NB4 (cell line): ENCODE measurements at regions not wholly inside any gene's neighbourhood (a gene's known extent, or its start where the extent isn't known, plus 50 kb on each side); places are given as distances from the start of the nearest gene placed in this dataset.

Source experiments
- DNase-seq: peaks from one replicate; pipeline ENCODE4 v3.0.0; 2010; ENCODE audit warnings: low read depth
- H3K4me3 ChIP-seq: one replicate; pipeline ENCODE4 v1.5.1; 2011; ENCODE audit warnings: mild to moderate bottlenecking, low read depth, low read length, moderate library complexity
- CTCF ChIP-seq: IDR thresholded peaks from one replicate; pipeline ENCODE4 v1.5.1; 2012; ENCODE audit warnings: low read depth, low read length
- MAX ChIP-seq: IDR thresholded peaks from 2 replicates; pipeline ENCODE4 v1.6.1; 2011; ENCODE audit warnings: low read depth, low read length
- MYC ChIP-seq: IDR thresholded peaks from 2 replicates; pipeline ENCODE4 v1.6.1; 2011; ENCODE audit warnings: low read depth, low read length
- POLR2A ChIP-seq: IDR thresholded peaks from 2 replicates; pipeline ENCODE4 v1.6.1; 2011; ENCODE audit warnings: mild to moderate bottlenecking; ENCODE audit not compliant: insufficient read length; ENCODE audit errors: extremely low read depth

GRCh38 chr5:2686321-2687124 lies 65.0 kb downstream of the IRX2 start:
- TF ChIP-seq MYC (no peak), POLR2A (no peak), CTCF (no peak), MAX (no peak)
- DNase-seq, result no peak
- H3K4me3 ChIP-seq, result no peak overlapping the region

- H3K4me3 ChIP-seq, result no peak overlapping the region
- TF ChIP-seq MYC (no peak), POLR2A (no peak), MAX (no peak), CTCF (no peak)
- DNase-seq, result no peak
These were observed 65.7 kb downstream of the IRX2 start for GRCh38 chr5:2685651-2686272.

GRCh38 chr5:2684606-2685005 lies 66.9 kb downstream of the IRX2 start:
- no peak for DNase-seq
- no peak overlapping the region for H3K4me3 ChIP-seq
- no peak for TF ChIP-seq MYC
- TF ChIP-seq MAX, result no peak
- TF ChIP-seq POLR2A, result no peak
- no peak for TF ChIP-seq CTCF

- TF ChIP-seq MAX, result no peak
- no peak for TF ChIP-seq MYC
- no peak for TF ChIP-seq CTCF
- no peak for TF ChIP-seq POLR2A
- no peak overlapping the region for H3K4me3 ChIP-seq
- no peak for DNase-seq
These were observed 67.8 kb downstream of the IRX2 start for GRCh38 chr5:2683720-2684119.

GRCh38 chr5:2681476-2681875 lies 70.0 kb downstream of the IRX2 start:
- TF ChIP-seq CTCF (no peak), MYC (no peak), POLR2A (no peak), MAX (no peak)
- no peak for DNase-seq
- H3K4me3 ChIP-seq, result no peak overlapping the region
